NCI-H2081 treated with DMSO at 0.1 percent for 48 hours (cell line): ENCODE measurements at regions not wholly inside any gene's neighbourhood (a gene's known extent, or its start where the extent isn't known, plus 50 kb on each side); places are given as distances from the start of the nearest gene placed in this dataset.
"Not testable (repeated sequence)": the region's sequence is repeated elsewhere in the genome, so short reads cannot be mapped to it uniquely, and the experiment has no call there.

ENCODE experiments used
- DNase-seq: peaks from one replicate; lab custom pipeline; 2025; lab: John Stamatoyannopoulos, UW

- no peak for DNase-seq
Observed at GRCh38 chr5:103427326-103427725, 135.3 kb downstream of the NUDT12 start.

- DNase-seq: no peak
Observed at GRCh38 chr5:103425686-103426454, 136.7 kb downstream of the NUDT12 start.

DNA sequence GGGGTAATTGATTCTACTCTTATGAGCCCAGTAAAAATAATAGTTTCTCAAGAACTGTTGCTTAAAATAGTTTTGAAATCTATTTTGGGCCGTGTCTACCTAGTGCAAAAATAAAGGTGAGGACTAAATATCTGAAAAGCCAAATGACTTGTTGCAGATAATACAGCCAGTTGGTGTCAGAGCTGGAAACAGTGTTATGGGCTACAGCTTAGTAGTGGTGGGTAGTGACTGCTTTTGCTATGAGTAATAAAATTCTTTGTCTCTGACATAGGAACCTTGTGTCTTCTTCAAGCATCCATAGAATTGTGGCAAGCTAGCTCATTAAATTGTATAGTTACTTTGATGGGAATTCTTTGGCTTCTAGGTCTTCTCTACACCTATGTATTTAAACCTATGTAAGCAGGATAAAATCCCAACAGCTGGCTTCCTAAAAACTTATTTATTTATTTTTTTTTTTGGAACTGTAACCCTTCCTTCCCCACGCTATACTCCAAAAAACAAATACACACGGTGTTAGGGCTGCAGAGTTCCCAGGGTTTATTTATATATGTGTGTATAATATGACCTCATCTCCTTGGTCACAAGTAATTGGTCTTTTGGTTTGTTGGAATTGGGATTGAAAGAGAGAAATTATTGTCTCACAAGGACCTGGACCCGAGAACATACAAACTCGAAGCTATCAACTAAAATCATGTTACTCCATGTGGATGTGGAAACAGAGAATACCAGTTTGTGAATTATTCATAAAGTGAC is 138.0 kb downstream of the NUDT12 start:
- DNase-seq: no peak

GRCh38 chr5:103424026-103424425 is 138.6 kb downstream of the NUDT12 start:
- no peak for DNase-seq

DNA sequence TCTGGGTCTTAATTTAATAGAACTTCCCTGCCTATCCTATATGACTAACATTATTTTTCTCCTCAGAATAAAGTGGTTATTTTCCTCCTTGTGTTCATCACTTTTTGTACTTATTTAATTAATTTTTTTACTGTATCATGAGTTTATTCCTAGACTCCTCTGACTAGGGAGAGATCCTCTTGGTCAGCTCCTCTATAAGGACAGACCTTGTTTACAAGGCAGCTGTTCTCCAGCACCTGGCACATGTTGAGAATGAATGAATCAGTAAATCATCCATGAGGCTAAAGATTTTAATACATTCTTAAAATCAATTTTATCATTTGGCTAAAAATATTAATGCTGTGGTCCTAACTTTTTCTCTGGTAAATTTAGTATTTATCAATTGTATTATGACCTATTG is 139.8 kb downstream of the NUDT12 start:
- DNase-seq: no peak

GRCh38 chr5:103414604-103415003 is 148.0 kb downstream of the NUDT12 start:
- no peak for DNase-seq

DNA sequence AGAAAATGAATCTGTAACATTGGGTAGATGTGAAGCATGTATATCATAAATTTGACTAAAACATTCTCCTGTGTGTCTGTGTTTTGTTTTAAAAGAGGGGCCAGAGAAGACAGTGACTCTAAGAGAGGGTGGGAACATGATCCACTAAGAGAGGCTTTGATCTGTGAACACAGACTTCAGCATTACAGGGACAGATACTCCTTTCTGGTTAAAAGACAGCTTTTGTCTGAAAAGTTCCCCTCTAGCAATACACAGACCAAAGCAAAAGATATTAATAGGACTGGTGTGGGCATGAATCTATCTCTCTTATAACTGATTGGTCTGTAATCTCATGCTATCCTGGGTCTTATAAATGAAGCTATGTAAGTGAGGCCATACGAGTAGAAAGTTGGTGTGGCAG is 150.9 kb downstream of the NUDT12 start:
- no peak for DNase-seq

DNA sequence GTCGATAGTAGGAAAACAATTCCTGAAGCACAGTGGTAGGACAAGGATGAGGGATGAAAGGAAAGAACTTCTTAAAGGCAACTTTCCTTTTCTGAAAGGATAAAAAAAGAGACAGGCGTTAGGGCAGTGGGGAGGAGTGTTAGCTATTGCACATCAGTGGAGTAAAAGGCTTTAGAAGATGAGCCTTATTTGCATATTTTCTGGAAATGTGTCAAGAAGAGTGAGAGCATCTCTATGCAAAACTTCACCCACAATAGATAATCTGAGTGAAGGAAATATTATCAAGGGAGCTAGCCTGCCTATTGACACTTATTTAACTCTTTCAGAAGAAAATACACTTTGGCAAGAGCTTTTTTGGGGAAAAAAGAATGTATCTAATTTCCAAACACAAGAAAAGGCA is 151.6 kb downstream of the MACIR start:
- no peak for DNase-seq

DNA sequence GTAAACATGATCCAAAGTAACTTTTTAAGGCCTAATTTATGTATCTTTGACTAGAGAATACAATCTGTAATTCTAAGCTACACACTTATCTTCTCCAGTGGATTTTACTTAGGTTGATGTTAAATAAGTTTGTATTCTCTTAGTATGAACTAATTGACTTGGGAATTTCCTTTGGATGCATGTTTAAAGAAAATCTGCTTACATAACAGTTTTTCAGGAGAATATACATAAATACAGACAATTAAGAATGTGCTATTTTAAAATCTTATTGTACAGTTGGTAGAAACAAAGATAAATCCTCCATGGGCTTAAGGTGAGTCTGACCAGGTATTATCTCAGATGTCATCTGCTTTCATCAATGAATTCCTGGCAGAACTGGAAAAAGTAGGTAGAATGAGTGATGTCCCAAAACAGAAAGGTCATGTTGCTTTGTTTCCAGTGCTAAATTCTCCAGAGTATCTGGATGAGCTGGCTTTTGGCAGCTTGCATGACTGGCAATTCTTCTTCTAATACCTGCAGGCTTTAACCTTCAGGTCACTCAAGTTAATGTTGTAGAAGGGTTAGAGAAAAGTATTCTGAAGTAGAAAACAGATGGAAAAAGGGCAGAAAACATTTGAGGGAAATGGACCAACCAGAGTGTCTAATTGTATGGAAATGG is 150.6 kb downstream of the MACIR start:
- no peak for DNase-seq

- DNase-seq: no peak
Observed at GRCh38 chr5:103408408-103408807, 149.8 kb downstream of the MACIR start.

GRCh38 chr5:103407402-103407801 is 148.8 kb downstream of the MACIR start:
- DNase-seq: no peak

DNA sequence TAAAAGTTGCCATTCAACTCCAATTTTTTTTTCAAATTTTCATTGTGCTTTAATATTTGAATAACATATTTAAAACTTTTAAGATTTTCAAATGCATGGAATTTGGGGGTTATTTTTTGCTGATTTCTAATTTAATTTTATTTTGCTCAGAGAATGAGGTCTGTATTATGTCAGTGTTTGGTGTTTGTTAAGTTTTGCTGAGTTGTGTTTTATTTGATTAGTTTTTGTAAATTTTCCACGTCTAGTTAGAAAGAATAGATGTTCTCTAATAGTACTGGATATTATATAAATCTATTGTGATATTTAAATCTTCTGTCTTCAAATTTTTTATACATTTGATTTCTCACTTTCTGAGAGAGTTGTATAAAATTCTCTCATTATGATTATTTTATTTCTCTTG is 145.9 kb downstream of the MACIR start:
- no peak for DNase-seq

GRCh38 chr5:103402851-103403250 is 144.3 kb downstream of the MACIR start:
- no peak for DNase-seq

DNA sequence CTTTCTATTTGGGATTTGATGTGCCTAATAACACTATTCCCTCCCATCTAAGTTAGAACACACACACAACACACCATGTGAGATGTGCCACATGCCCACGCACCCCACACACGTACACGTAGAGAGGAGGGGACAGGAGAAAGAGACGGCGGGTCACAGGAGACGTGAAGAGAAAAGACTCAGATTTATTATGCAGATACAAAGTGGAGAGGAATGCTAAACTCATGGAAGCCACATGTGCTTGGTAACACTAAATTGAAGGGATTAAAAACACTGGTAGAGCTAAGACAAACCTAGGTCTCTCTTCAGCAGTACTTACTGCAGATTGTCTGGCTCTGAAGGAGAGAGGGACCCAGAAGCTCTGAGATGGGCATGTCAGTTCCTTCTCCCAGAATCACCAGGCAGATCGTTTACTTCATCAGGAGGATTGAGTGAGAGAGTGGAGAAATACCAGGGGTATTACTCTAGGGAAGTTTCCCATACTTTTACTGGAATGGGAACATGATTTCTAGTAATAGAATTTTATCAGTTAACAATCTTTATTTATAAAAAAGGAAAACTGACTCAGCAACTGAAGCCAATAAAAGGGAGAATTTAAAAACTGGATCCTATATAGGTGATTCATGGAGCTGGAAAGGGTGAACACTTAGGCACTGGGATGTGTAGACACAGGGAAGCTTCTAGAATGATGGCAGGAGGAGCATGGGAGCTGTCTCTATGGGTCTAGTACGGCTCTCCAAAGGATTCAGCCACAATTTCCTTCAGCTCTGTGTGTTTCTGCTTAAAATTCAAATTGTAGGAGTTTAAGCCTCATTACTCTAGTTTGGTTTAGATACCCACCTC is 139.4 kb downstream of the MACIR start:
- no peak for DNase-seq

GRCh38 chr5:103394676-103395075 is 136.1 kb downstream of the MACIR start:
- no peak for DNase-seq

- DNase-seq: no peak
Observed at GRCh38 chr5:103393101-103393754, 134.7 kb downstream of the MACIR start.

DNA sequence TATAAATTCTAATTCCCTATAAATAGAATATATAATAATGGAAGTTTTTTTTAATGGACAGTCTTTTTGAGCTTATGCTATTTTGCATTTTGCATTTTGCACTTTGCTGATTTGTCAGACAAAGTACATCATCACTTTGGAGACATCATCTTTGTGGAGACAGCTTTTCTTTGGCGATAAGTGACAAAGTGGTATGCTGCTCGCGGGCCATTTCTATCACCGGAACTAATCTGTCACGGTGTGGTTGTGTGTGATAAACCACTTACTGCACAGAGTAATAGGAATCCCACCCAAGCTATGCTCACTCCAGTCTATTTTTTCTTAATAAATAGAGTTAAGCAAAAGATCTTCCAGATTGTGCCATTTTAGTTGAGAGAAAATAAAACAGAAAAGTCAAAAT is 133.1 kb downstream of the MACIR start:
- DNase-seq: no peak

- no peak for DNase-seq
Observed at GRCh38 chr5:103389846-103390245, 131.3 kb downstream of the MACIR start.

DNA sequence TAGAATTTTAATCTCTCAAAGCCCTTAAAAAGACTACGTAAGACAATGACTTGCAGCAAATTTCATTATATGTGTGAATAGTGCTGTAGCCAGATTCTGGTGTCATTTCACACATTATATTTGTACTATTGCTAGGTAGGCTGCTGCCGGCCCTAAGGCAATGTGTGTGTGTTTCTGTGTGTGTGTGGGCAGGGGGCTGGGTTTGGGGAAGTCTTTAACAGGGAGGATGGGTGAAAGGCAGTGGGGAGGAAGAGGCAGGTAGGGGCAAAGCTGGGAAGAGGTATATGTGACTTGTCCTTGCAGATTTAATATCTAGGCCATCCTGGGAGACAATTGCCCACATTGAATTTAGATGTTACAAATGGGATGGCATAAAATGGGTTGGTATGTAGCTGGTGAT is 130.8 kb downstream of the MACIR start:
- DNase-seq: no peak

GRCh38 chr5:103385722-103386121 is 127.2 kb downstream of the MACIR start:
- no peak for DNase-seq

GRCh38 chr5:103377638-103378037 is 119.1 kb downstream of the MACIR start:
- not testable (repeated sequence) for DNase-seq
